Neural progenitor cell (in vitro differentiated cells): ENCODE measurements at regions not wholly inside any gene's neighbourhood (a gene's known extent, or its start where the extent isn't known, plus 50 kb on each side); places are given as distances from the start of the nearest gene placed in this dataset.

Experiments used
- CTCF ChIP-seq: fragments of 200-600 bp; sonication (generic); IDR thresholded peaks from 2 replicates; pipeline ENCODE4 v1.5.1; 2017; ENCODE audit warnings: antibody characterized with exemption, mild to moderate bottlenecking
- EZH2phosphoT487 ChIP-seq: fragments of 200-600 bp; sonication (generic); IDR thresholded peaks from 2 replicates; pipeline ENCODE4 v1.6.1; 2017; ENCODE audit warnings: antibody characterized with exemption

- TF ChIP-seq CTCF (no peak), EZH2phosphoT487 (no peak)
Measured at GRCh38 chr13:22877421-22877820, 303.4 kb upstream of the SGCG start.
